22Rv1 (cell line): ENCODE measurements at regions not wholly inside any gene's neighbourhood (a gene's known extent, or its start where the extent isn't known, plus 50 kb on each side); places are given as distances from the start of the nearest gene placed in this dataset.

Experiments used
- ZFX ChIP-seq: fragments of 450-650 bp; IDR thresholded peaks from 2 replicates; pipeline ENCODE4 v1.6.1; 2017; ENCODE audit warnings: antibody characterized with exemption, borderline replicate concordance
- TF ChIP-seq, protein P1 (sequence below): fragments of 450-650 bp; IDR thresholded peaks from 2 replicates; pipeline ENCODE4 v1.5.1; 2017; ENCODE audit warnings: mild to moderate bottlenecking

GRCh38 chr5:148910216-148910615, 83.8 kb downstream of the ADRB2 start:
- TF ChIP-seq, protein P1, sequence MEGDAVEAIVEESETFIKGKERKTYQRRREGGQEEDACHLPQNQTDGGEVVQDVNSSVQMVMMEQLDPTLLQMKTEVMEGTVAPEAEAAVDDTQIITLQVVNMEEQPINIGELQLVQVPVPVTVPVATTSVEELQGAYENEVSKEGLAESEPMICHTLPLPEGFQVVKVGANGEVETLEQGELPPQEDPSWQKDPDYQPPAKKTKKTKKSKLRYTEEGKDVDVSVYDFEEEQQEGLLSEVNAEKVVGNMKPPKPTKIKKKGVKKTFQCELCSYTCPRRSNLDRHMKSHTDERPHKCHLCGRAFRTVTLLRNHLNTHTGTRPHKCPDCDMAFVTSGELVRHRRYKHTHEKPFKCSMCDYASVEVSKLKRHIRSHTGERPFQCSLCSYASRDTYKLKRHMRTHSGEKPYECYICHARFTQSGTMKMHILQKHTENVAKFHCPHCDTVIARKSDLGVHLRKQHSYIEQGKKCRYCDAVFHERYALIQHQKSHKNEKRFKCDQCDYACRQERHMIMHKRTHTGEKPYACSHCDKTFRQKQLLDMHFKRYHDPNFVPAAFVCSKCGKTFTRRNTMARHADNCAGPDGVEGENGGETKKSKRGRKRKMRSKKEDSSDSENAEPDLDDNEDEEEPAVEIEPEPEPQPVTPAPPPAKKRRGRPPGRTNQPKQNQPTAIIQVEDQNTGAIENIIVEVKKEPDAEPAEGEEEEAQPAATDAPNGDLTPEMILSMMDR: no peak
- no peak for TF ChIP-seq ZFX
